CD4-positive, alpha-beta T cell treated with Interleukin-4 for 4 hours (primary cell): ENCODE measurements at regions not wholly inside any gene's neighbourhood (a gene's known extent, or its start where the extent isn't known, plus 50 kb on each side); places are given as distances from the start of the nearest gene placed in this dataset.
"Not testable (repeated sequence)": the region's sequence is repeated elsewhere in the genome, so short reads cannot be mapped to it uniquely, and the experiment has no call there.

Source experiments
- DNase-seq: peaks from one replicate; pipeline ENCODE4 v3.0.0-alpha.2; 2020

DNA sequence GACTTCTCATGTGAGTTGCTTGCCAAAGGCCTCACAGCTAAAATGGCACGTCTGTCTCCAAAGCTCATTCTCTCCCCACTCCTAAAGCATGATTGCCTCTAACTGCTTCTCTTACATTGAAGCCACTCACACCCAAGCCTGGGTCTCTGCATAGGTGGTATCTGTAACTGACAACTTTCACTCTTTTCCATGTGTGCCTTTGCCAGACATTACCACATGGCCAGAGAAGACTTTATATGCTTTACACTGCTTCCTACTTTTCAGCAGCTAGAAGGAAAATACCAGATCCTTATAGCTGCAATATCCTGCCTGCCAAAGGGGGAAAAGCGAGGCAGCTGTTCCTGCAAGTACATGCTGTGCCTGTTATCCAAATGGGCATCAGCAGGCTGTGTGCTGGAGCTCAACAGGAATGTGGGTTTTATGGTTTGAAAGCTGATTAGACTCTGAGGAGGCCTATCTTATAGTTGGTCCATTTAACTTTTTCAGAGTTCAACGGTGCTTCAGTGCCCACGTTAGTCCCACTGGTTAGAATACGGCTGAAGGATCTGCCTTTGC, 547.1 kb downstream of the RAB38 start:
- DNase-seq: no peak

DNA sequence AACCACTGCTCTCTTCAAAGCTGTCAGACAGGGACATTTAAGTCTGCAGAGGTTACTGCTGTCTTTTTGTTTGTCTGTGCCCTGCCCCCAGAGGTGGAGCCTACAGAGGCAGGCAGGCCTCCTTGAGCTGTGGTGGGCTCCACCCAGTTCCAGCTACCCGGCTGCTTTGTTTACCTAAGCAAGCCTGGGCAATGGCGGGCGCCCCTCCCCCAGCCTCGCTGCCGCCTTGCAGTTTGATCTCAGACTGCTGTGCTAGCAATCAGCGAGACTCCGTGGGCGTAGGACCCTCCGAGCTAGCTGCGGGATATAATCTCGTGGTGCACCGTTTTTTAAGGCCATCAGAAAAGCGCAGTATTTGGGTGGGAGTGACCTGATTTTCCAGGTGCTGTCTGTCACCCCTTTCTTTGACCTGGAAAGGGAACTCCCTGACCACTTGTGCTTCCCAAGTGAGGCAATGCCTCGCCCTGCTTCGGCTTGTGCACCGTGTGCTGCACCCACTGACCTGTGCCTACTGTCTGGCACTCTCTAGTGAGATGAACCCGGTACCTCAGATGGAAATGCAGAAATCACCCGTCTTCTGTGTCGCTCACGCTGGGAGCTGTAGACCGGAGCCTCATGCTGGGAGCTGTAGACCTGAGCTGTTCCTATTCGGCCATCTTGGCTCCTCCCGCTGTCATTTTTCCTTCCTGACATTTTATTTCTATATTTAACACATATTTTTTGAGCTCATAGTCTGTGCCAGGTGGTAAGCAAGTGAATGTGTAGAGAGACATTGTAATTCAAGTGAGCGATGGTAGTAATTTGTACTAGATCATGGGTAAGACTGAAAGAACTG, 551.5 kb downstream of the RAB38 start:
- not testable (repeated sequence) for DNase-seq

DNA sequence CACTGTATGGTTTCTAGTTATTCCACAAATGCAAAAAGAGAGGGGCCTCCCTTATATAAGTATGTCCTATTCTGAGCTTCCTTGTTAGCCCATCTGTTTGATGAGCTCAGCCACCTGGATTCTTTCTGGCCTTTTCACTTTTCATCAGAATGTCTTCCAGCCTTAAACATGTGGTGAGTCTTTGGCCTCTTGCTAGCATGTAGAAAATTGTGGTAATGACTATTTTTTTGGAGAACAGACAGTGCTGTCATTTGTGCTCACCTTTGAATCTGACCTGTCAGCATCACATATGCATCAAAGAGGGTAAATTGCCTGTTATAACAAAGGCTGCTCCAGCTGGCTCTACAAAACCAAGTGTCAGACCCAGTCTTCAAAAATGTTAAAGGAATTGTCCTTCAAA, 558.7 kb downstream of the RAB38 start:
- DNase-seq: no peak

DNA sequence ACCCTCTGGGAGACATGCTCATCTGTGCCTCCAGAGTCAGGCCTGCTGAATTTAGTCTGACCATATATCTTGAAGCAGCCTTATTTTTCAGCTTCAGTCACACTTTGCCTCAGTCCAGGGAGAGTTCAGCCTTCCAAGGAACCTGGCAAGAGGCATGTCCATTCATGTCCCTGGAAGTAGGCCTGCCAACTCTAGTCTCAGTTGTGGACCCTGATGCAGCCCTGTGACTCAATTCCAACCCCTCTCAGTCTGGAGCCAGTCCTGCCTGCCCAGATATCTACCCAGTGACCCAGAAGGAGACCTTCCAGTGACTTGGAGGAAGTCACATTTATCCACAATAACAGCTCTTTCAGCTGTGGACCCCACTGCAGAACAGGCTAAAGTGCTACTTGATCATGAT, 566.6 kb downstream of the TMEM135 start:
- DNase-seq: no peak

DNA sequence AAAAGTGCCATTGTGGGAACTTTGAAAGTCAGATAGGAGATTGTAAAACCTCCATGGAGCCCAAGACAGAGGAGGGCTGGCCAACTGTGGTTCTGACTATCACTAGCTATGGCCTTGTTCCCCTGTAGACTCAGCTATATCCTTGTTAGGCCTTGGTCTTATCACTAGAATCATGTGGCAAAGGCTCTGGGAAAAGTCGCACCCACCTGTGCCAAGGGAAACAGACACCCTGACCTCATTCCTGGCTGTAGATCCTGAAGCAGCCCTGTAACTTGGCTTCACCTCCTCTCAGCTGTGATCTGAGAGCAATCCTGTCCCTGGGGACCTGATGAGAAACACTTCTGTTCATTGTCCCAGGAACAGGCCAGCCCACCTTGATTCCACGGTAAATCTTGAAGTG, 566.2 kb downstream of the TMEM135 start:
- no peak for DNase-seq

DNA sequence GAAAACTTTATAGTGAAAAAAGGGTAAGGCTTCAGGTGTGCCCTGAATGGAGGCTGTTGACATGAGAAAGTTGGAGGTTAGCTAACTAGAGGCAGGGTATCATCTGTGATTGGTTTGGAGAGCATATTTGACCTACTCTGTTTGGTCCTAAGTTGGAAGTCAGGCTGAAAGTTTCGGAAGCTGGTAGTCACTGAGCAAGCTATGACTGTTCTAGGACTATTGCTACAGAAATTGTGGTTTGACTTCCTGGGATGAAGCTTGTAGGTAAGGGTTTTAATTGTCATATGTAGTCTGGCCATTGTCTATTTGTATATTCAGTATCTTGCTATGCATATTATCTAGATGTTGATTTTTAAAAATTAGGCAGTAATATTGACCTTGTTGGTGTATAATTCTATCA, 565.0 kb downstream of the TMEM135 start:
- DNase-seq: no peak

DNA sequence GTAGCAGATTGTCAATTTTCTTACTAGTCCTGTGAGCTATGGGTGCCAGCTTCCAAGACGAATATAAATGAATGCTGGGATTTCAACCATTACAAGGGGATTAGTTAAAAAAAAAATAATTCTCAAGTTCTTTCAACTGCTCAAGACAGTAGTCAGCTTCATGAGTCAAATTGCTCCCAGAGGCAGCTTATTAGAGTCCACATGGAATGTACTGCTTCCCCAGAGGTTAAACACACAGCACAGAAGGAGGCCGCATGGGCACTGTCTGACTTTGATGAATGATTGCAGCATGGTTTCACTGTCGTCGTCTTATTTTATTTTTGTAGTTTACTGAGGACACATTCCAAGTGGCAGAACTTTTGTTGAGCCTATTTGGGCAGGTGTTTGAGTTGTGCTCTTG, 563.2 kb downstream of the TMEM135 start:
- no peak for DNase-seq

DNA sequence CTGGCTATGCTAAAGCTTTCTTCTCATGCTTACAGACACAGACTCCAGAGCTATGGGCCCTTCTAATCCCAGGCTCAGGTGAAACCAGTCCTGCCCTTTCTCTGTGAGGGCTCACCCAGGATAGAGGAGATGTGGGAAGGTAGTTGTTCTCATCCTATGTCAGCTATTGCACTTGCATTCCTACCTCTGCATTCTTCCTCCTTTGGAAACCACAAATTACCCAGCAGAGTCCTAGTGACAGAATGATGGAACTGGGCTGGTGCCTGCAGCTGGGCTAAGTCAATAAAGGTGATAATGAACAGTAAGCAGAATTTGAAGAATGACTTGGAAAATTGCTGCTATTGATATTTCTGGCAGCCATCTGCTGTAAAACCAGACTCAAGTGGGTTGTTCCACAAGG, 560.0 kb downstream of the TMEM135 start:
- DNase-seq: no peak

DNA sequence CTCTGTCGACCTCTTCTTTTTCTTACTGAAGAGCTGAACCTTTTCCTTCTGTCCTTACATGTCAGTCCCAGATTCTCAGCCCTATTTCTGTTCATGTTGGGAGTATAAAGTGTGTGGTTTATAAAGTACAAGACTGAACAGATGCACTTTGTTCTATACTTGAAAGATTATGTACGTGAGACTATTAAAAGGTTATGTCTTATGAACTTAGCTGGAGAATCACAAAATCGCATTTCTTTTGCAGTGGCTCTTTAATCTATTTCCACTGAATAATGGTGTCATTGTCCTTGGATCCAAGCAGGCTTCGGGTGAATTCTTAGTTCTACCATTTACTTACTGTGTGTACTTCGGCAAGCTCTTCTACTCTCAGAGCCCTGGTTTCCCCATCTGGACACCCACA, 558.4 kb downstream of the TMEM135 start:
- DNase-seq: no peak

DNA sequence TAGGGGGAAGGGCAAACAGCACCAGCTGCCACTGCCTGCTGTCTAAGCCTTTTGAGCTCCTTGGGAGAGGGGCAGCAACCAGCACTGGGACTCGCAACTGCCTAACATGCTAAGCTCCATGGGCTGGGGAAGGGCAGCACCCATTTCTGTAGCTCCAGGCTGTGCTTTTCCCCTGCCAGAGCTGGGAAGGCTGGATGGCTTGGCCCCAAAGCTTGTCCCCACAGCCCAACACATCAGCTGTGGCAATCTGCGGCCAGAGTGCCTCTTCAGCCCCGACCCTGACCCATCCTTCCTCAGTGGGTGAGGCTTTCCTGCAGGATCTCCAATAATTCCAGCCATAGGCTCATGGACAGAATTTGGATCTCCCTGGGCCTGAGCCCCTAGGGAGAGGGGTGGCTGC, 551.3 kb downstream of the TMEM135 start:
- no peak for DNase-seq

DNA sequence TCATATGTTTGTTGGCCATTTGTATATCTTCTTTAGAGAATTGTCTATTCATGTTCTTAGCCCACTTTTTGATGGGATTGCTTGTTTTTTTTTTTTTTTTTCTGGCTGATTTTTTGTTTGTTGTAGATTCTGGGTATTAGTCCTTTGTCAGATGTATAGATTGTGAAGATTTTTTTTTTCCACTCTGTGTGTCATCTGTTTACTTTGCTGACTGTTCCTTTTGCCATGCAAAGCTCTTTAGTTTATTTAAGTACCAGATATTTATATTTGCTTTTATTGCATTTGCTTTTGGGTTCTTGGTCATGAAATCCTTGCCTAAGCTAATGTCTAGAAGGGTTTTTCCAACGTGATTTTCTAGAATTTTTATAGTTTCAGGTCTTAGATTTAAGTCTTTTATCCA, 547.9 kb downstream of the TMEM135 start:
- not testable (repeated sequence) for DNase-seq

DNA sequence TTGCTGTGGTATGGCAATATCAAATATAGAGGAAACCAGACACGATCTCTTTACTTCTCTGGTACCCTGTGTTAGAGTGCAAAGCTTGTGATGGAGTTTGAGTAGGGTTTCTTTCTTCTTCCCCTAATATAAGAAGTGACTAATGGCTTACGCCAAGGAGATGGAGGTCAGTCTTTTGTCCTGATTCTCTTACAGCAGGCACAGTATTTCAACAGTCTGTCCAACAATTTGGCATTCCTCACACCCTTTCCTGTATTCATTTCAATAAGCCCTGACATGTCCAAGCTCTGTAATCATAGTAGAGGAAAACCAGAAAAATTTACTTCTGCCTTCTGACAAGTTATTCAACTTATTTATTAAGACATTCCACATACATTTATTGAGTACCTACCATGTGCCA, 546.2 kb downstream of the TMEM135 start:
- DNase-seq: no peak

DNA sequence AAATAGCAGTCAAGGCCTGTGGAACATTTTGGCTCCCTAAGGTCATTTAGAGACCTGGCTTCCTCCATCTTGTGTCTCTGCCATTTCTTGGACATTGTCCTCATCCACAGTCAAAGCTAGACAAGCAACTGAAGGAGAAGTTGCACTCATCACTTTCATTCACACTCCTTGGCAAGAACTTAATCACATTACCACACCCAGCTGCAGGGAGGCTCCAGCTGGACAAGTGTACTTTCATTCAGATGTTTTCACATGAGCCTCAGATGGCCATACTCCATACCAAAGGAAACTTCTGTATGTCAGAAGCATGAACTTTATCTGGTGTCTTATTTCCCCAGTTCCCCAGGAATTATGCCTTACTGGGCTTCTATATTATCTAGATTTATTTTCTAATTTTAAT, 537.4 kb downstream of the TMEM135 start:
- DNase-seq: no peak

DNA sequence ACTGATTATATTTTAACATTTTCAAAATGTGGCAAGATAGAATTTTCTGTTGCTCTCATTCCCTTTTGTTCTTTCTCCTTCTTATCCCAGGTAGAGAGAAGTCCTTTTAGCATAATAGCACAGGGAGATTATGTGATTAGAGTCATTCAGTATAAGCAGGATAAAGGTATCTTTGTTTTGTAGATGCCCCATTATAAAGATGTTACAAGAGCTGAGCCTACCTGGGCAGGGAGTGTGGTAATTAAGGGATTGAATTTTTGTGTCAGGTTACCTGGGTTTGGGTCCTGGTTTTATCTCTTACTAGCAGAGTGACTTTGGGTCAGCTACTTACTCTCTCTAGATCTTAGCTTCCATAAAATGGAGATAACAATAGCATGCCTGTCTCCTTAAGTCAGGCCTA, 536.5 kb downstream of the TMEM135 start:
- no peak for DNase-seq

DNA sequence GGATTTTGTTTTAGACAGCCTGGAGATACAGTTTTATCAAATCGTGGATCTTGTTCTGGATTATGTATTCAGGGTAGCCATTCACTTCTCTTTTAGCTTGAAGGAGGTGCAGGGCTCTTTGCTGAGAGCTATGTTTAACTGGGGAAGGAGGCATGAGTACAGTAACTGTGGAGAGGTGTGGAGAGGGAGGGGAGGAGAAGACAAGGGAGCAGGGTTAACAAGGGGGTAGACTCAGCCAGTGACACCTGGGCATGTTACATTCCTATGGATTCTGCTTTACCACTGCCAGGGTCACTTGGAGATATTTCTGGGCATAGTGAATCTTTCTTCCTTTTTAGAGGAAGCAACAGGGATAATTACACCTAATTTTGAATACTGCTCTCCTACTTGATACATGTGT, 536.0 kb downstream of the TMEM135 start:
- DNase-seq: no peak

DNA sequence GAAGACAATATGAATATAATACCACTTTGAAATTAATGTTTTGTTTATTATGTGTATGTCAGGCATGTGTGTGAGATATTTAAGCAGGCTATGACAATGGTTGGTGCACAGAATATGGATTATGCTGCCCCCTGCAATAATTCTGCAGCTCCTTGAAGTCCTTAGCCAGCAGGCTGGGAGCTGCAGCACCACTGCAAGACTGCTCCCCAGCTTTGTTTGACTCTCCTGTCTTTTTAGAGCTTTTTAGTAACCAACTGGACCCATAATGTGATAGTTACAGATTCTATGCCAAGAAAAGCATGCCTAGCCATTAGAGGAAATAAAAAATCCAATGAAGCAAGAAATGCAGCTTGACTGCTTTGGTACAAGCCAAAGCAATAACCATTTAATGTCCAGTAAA, 535.1 kb downstream of the TMEM135 start:
- no peak for DNase-seq

DNA sequence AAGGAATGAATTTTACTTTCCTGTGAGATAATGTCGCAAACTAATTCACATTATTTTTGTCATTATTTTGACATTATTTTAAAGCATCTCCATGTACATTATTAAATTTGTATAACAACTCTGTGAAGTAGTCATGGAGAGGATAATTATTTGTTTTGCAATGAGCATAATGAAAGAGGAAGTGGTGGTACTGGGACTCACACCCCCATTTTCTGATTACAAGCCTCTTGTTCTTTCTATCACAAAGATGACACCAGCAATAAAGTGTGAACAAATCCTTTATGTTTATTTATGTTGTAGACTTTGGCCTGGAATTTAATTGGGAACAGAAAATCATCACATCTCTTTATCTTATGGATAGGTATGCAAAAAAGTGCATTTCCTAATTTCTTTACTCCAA, 522.6 kb downstream of the TMEM135 start:
- no peak for DNase-seq

DNA sequence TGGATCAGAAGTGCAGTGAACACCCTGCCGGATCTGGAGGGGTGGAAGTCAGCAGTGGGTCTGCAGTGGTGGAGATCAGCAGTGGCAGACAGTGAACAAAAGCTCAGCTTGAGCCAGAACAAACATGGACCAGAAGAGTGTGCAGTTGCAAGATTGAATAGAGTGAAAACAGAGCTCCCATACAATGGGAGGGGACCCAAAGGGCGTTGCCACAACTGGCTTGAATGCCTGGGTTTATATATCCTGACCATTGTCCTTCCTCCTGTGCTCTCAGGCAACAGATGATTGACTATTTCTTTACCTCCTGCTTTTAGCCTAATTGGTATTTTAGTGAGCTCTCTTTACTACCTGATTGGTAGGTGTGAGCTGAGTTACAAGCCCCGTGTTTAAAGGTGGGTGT, 522.1 kb downstream of the TMEM135 start:
- DNase-seq: not testable (repeated sequence)

DNA sequence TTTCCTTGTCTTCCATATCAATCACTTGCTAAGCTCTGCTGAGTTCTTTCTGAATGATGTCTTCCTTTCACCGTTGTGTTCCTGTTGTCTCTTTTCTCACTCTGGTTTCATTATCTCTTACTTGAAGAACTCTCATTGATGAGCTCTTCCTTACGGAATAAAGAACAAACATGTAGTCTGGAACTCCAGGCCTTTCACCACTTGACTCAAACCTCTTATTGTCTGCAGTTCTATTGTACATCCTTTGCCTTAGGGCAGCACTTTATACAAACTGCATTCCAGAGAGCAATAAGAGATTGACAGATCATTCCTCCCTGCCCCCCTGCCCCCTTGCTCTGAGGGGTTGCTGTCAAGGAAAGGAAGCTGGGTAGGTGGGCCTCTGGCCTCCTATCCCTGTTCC, 517.4 kb downstream of the TMEM135 start:
- no peak for DNase-seq

DNA sequence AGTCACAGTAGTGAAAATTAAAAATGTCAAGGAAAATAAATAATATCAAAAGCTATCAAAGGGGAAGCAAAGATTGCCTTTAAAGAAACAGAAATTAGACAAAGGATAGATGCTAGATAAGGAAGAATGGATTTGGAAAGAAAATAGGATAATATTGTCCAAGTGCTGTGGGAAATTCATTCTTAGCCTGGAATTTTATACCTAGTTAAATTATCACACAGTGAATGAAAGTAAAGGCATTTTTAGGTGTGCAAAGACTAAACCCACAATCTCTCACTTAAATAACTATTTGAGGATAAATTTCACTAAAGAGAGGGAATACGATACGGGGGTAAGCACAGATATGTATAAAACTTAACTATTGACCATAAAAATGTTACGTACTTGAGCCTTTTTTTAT, 511.1 kb downstream of the TMEM135 start:
- no peak for DNase-seq

DNA sequence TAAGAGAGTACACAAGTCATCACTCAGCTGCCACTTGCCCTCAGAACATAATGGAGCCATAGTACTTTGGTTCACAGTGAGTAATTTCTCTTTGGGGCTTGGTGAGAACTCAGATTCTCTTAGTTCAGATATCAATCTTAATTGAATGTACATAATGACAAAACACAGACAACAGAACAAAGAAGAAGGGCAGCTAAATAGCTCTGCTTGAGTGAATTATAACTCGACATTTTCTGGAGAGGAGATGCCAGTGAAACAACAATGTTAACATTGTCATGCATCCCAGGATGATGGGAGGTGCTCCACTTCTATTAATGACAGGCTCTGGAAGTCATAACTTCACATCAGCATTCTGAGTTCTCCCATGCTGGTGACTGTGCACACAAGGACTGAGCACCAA, 508.1 kb downstream of the TMEM135 start:
- no peak for DNase-seq

DNA sequence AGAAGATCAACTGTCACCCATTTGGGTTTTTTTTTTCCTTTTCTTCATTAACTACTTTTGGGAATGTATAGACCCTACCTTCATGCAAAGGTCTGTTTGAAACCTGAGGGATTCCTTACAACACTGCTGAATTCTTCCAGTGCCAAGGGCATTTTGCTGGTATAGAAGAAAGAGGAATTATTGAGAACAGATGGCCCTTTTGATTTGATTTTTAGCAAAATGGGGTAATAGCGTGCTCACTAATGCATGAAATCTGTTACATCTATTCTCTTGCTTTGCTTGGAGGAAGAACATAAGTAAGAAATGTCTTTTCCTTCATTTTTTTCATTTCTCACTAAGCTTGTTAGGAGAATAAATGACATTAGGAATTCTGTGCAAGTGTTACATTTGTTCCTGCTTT, 501.9 kb downstream of the TMEM135 start:
- DNase-seq: no peak

DNA sequence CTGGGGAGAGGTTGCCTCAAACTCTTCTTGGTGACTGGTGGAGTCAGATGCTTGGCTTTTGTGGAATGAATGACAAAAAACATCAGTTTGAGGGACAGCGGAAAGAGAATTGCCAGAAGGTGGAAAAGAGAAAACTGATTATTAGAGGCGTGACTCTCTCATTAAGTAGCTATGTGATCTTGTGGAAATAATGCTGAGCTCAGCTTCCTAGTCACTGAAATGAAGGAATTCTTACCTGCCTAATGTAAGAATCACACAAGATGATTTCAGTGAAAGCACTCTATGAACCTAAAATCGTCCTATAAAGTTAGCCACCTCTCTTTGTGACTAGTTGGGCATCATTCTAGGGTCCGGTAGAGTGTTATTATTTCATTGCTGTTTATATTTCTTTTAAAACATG, 498.8 kb downstream of the TMEM135 start:
- no peak for DNase-seq

DNA sequence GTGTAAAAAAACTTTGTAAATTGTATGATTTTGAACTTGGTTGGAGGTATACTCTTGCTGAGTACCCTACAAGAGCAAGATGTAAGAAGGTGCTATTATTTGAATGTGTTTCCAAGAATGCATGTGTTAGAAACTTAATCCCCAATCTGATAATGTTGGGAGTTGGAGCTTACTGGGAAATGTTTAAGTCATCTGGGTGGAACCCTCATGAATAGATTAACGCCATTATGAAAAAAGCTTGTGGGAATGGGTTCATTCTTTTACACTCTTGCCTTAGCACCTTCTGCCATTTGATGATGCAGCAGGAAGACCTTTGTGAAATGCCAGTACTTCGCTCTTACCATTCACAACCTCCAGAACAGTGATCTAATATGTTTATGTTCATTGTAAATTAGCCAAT, 498.3 kb downstream of the TMEM135 start:
- no peak for DNase-seq

DNA sequence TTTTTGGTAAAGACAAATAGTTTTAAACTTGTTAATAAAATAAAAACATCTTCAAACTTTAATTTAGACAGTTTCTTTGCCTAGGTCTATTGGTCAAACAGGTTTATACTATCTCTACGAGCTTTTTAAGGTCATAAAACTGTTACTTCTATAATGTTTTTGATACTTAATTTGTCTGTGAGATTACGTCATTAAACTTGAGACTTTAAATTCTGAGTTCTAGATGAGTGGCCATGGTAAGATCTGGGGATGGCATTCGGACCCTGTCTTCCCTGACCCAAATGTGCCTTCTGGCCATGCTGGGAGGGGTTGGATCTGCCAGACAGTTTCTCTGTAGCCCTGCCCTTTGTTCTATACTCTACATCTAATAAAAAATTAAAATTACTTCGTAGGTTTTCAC, 497.8 kb downstream of the TMEM135 start:
- no peak for DNase-seq
